Caco-2 (cell line): ENCODE measurements at regions not wholly inside any gene's neighbourhood (a gene's known extent, or its start where the extent isn't known, plus 50 kb on each side); places are given as distances from the start of the nearest gene placed in this dataset.

Source experiments
- BruUV-seq: library from RNA; stranded (reverse); fragments of 400-500 nt; replicated peaks from 2 replicates; lab custom pipeline; 2021; lab: Mats Ljungman, UMichigan
- CTCF ChIA-PET: fragments of 300-600 bp; sonication (Branson Sonifier 250); formaldehyde crosslinking; loops from one replicate; lab custom pipeline; 2022; ENCODE audit warnings: antibody characterized with exemption; lab: Charles Lee
- POLR2A ChIA-PET: fragments of 300-600 bp; sonication (Branson Sonifier 250); formaldehyde crosslinking; loops from one replicate; lab custom pipeline; 2022; ENCODE audit warnings: antibody characterized with exemption; lab: Charles Lee
- DNase-seq, 2 experiments: peaks; one replicate each; pipeline versions ENCODE4 v3.0.0 to v3.0.0-alpha.2; 2020 to 2022
- H3K27me3 ChIP-seq: replicated peaks from 2 replicates; pipeline ENCODE4 v1.6.0; 2011; ENCODE audit warnings: low read length; ENCODE audit not compliant: control insufficient read depth, insufficient read depth
- H3K36me3 ChIP-seq: 2 replicates; pipeline ENCODE4 v1.5.1; 2011; ENCODE audit warnings: low read length; ENCODE audit not compliant: control insufficient read depth, insufficient read depth
- H3K4me1 ChIP-seq: fragments of 250-450 bp; sonication (Bioruptor Pico); 2 replicates; pipeline ENCODE4 v1.5.1; 2020; ENCODE audit warnings: mild to moderate bottlenecking
- H3K4me3 ChIP-seq: 2 replicates; pipeline ENCODE4 v1.5.1; 2011; ENCODE audit warnings: low read depth, mild to moderate bottlenecking, control low read depth, low read length
- H3K9me3 ChIP-seq: fragments of 250-450 bp; sonication (Bioruptor Pico); 2 replicates; pipeline ENCODE4 v1.5.1; 2020; ENCODE audit warnings: mild to moderate bottlenecking, moderate library complexity
- H3K27ac Mint-ChIP-seq: one replicate; pipeline ENCODE4 v1.8.0; 2022; ENCODE audit warnings: mixed read lengths; ENCODE audit not compliant: unreplicated experiment
- H3K27me3 Mint-ChIP-seq: one replicate; pipeline ENCODE4 v1.8.0; 2022; ENCODE audit warnings: mixed read lengths; ENCODE audit not compliant: insufficient read depth, unreplicated experiment
- H3K36me3 Mint-ChIP-seq: one replicate; pipeline ENCODE4 v1.8.0; 2022; ENCODE audit warnings: mild to moderate bottlenecking, mixed read lengths; ENCODE audit not compliant: insufficient read depth, unreplicated experiment
- H3K4me1 Mint-ChIP-seq: one replicate; pipeline ENCODE4 v1.8.0; 2022; ENCODE audit warnings: low read depth, mixed read lengths; ENCODE audit not compliant: unreplicated experiment
- H3K4me3 Mint-ChIP-seq: one replicate; pipeline ENCODE4 v1.8.0; 2022; ENCODE audit warnings: mild to moderate bottlenecking, moderate library complexity, mixed read lengths; ENCODE audit not compliant: unreplicated experiment
- H3K9me3 Mint-ChIP-seq: one replicate; pipeline ENCODE4 v1.8.0; 2022; ENCODE audit warnings: mixed read lengths; ENCODE audit not compliant: unreplicated experiment
- CTCF ChIP-seq, 2 experiments: fragments of 200-600 bp in 1 of 2; IDR thresholded peaks; 1 replicate in 1 of 2; 2 replicates in 1 of 2; pipeline versions ENCODE4 v1.5.1 to v1.8.0; 2011 to 2022; ENCODE audit warnings: antibody characterized with exemption in 1 of 2, control low read depth in 1 of 2, inconsistent platforms in 1 of 2, low read depth in 1 of 2, low read length in 1 of 2, mild to moderate bottlenecking in 1 of 2, moderate library complexity in 1 of 2; ENCODE audit not compliant: insufficient read depth in 1 of 2, severe bottlenecking in 1 of 2, unreplicated experiment in 1 of 2
- intact Hi-C: fragments of 100-400 bp; cut with micrococcal nuclease; formaldehyde crosslinking; loops from one replicate; pipeline ENCODE4 v1.10.0; 2022; ENCODE audit not compliant: unreplicated experiment

GRCh38 chr11:45089676-45090499 lies 56.6 kb upstream of the PRDM11 start:
- intact Hi-C loops, result no loop called here
- no peak for DNase-seq
- Mint-ChIP-seq H3K27ac (no peak overlapping the region), H3K4me3 (no peak overlapping the region), H3K36me3 (no peaks in the 10 kb centered on the region), H3K9me3 (no peaks in the 10 kb centered on the region), H3K27me3 (peaks cover 2% of the 10 kb centered on the region), H3K4me1 (peaks cover 17% of the 10 kb centered on the region)
- POLR2A ChIA-PET, result no interaction called here
- BruUV-seq, result no TSS peak
- CTCF ChIA-PET, result interaction anchor here (0.6 to 1.1 kb wide), 2 partner anchors 26 to 163 kb away, joined by 3 read pairs; no protein-coding TSS in a partner anchor
- H3K4me3 ChIP-seq, result no peak overlapping the region
- H3K36me3 ChIP-seq, result no peaks in the 10 kb centered on the region
- H3K9me3 ChIP-seq, result no peaks in the 10 kb centered on the region
- no peaks in the 10 kb centered on the region for H3K27me3 ChIP-seq
- H3K4me1 ChIP-seq, result peaks cover 14% of the 10 kb centered on the region; the same call in 1 of the 2 replicates
- peak in 1 of 2 experiments; percentile 20 for TF ChIP-seq CTCF (IDR thresholded peaks at IDR 0.05; ENCODE audit: insufficient read depth in 1 of 2, low read depth in 1 of 2, low read length in 1 of 2, severe bottlenecking in 1 of 2, unreplicated experiment in 1 of 2)

- H3K4me3 Mint-ChIP-seq, result no peak overlapping the region
- intact Hi-C loops, result no loop called here
- Histone ChIP-seq H3K9me3 (no peaks in the 10 kb centered on the region), H3K4me1 (peaks cover 14% of the 10 kb centered on the region; the same call in 1 of the 2 replicates), H3K27me3 (no peaks in the 10 kb centered on the region), H3K36me3 (no peaks in the 10 kb centered on the region), H3K4me3 (no peak overlapping the region)
- BruUV-seq, result no TSS peak
- POLR2A ChIA-PET, result no interaction called here
- no peaks in the 10 kb centered on the region for H3K9me3 Mint-ChIP-seq
- CTCF ChIA-PET, result interaction anchor here (1.1 kb wide), 1 partner anchor 164 kb away, joined by 3 read pairs; no protein-coding TSS in a partner anchor
- peaks cover 6% of the 10 kb centered on the region for H3K27me3 Mint-ChIP-seq
- no peak overlapping the region for H3K27ac Mint-ChIP-seq
- DNase-seq, result no peak
- TF ChIP-seq CTCF (IDR thresholded peaks at IDR 0.05; ENCODE audit: insufficient read depth in 1 of 2, low read depth in 1 of 2, low read length in 1 of 2, severe bottlenecking in 1 of 2, unreplicated experiment in 1 of 2), result no peak
- H3K36me3 Mint-ChIP-seq, result no peaks in the 10 kb centered on the region
- H3K4me1 Mint-ChIP-seq, result peaks cover 17% of the 10 kb centered on the region
Measured at GRCh38 chr11:45090607-45091006, 55.8 kb upstream of the PRDM11 start.

GRCh38 chr11:45091563-45092403 lies 54.7 kb upstream of the PRDM11 start:
- TF ChIP-seq CTCF (IDR thresholded peaks at IDR 0.05; ENCODE audit: insufficient read depth in 1 of 2, low read depth in 1 of 2, low read length in 1 of 2, severe bottlenecking in 1 of 2, unreplicated experiment in 1 of 2), result no peak
- H3K9me3 ChIP-seq, result no peaks in the 10 kb centered on the region
- H3K4me3 ChIP-seq, result no peak overlapping the region
- H3K27me3 ChIP-seq, result no peaks in the 10 kb centered on the region
- H3K4me1 ChIP-seq, result peaks cover 14% of the 10 kb centered on the region; the same call in 1 of the 2 replicates
- no TSS peak for BruUV-seq
- DNase-seq, result peak; percentile 58 to 72
- H3K36me3 ChIP-seq, result no peaks in the 10 kb centered on the region
- H3K9me3 Mint-ChIP-seq, result no peaks in the 10 kb centered on the region
- no peak overlapping the region for H3K27ac Mint-ChIP-seq
- H3K4me3 Mint-ChIP-seq, result no peak overlapping the region
- H3K27me3 Mint-ChIP-seq, result peaks cover 8% of the 10 kb centered on the region
- ChIA-PET POLR2A (no interaction called here), CTCF (interaction anchor here (0.6 to 0.8 kb wide), 2 partner anchors 162 to 180 kb away, joined by 3 to 4 read pairs; no protein-coding TSS in a partner anchor)
- H3K36me3 Mint-ChIP-seq, result no peaks in the 10 kb centered on the region
- peaks cover 17% of the 10 kb centered on the region for H3K4me1 Mint-ChIP-seq
- intact Hi-C loops, result no loop called here
